GM19468 (cell line): ENCODE measurements at regions not wholly inside any gene's neighbourhood (a gene's known extent, or its start where the extent isn't known, plus 50 kb on each side); places are given as distances from the start of the nearest gene placed in this dataset.
"Not testable (repeated sequence)": the region's sequence is repeated elsewhere in the genome, so short reads cannot be mapped to it uniquely, and the experiment has no call there.

Source experiments
- ATAC-seq: cut with Tn5 transposase; IDR thresholded peaks from one replicate; pipeline ENCODE4 v1.9.1; 2021; ENCODE audit warnings: mild to moderate bottlenecking, moderate library complexity, moderate number of reproducible peaks; ENCODE audit not compliant: unreplicated experiment; ENCODE audit errors: extremely low read depth

- no peak for ATAC-seq
Observed at GRCh38 chrX:7641141-7641540, 201.8 kb upstream of the VCX start.

DNA sequence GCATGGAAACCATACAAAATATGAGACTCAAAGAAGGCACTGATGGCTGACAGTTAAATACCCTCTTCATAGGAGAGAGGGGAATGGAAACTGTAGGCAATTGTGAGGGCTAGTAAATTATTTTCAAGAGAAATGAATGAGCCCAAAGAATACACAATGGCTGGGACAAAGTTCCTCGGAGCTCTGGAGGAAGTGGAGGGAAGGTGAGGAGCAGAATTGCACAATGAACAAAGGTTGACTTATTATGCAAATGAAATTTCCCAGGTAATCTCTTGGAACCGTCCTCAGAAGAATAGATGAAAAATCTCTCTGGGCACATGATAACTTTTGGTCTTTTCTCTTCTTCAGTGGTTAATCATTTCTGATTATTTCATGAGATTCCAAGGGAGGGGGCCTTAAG, 202.6 kb upstream of the VCX start:
- no peak for ATAC-seq

- no peak for ATAC-seq
Observed at GRCh38 chrX:7638078-7638710, 204.8 kb upstream of the VCX start.

DNA sequence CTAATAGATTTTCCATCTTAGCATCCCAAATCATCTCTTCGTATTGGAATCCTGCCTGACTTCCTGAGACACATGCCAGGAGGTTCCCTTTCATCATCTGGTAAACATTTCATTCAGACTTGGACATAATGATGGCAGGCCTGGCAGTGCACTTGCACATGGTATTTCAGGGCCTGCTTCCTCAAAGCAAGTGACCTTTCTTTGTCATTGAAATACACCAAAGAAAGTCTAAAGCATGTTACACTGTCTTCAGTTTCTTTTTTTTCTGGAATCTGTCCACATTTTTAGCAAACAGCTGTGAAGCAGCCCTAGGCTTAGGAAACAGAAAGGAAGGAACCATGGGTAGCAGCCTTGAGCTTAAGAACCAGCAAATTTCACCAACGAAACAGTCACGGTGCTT, 205.9 kb upstream of the VCX start:
- ATAC-seq, result no peak

- no peak for ATAC-seq
Observed at GRCh38 chrX:7635604-7636003, 207.4 kb upstream of the VCX start.

DNA sequence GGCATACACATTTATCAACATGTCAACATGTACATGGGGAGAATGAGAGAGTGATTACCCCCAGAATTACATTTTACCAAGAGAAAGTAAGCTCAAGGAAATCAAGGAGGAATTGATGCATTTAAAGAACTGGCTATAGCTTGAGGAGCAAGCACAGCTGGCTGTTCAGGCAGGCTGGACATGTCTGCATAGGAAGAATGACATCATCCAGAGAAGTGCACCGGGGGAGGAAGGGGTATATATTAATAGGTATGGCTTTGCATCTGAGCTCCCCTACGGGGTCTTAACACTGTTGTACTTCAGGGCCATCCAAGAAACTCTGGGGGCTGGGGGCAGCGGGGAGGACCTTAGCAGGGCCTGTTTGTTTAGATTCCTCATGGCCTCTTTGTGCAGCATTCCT, 222.4 kb upstream of the VCX start:
- no peak for ATAC-seq

DNA sequence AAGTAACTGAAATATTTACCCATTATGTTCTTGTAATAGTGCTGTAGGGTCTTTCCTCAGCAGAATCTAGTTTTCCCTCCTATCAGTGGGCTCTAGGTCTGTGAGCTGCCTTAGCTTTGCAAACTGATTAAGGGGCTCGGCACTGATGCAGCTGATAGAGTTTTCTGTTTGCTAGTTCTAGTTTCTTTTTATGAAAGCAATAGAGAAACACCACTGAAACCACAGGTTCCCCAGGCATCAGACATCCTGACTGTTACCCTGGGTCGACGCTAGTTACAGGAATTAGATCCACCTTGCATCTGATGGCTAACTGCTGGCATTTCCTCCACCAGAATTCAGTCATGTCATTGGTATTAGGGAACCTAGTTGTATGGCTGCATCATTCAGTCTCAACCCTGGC, 225.0 kb upstream of the VCX start:
- no peak for ATAC-seq

GRCh38 chrX:7614616-7615015, 228.4 kb upstream of the VCX start:
- ATAC-seq, result no peak

DNA sequence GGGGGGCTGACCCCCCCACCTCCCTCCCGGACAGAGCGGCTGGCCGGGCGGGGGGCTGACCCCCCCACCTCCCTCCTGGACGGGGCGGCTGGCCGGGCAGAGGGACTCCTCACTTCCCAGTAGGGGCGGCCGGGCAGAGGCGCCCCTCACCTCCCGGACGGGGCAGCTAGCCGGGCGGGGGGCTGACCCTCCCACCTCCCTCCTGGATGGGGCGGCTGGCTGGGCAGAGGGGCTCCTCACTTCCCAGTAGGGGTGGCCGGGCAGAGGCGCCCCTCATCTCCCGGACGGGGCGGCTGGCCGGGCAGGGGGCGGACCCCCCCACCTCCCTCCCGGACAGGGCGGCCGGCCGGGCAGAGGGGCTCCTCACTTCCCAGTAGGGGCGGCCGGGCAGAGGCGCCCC, 234.3 kb upstream of the VCX start:
- ATAC-seq, result not testable (repeated sequence)

GRCh38 chrX:7606039-7606652, 236.8 kb upstream of the VCX start:
- ATAC-seq, result no peak

DNA sequence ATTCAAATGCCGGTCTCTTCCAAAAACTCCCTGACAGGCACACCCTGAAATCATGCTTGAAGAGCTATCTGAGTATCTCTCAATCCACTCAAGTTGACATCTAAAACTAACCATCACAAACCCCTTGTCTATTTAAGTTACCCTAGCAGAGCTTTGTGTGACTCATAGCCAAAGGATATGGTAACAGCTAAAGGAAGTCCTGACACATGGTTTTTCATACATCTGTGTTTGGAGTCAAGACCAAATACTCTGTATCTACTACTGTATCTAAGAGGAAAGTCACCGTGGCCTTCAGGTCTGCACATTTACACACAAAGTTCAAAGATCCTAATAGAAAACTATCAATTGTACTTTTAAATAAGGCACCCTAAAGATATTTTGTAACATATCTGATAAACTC, 239.6 kb upstream of the VCX start:
- ATAC-seq, result no peak

DNA sequence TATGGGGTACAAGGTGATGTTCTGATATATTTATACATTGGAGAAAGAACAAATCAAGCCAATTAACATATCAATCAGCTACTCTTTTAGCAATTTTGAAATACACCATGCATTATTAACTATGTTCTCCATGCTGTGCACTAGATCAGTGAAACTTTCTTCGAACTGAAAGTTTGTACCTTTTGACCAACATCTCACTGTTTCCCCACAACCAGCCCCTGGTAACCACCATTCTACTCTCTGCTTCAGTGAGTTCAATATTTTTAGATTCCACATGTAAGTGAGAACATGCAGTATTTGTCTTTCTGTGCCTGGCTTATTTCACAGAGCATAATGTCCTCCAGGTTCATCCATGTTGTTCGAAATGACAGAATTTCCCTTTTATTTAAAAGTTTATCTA, 246.1 kb upstream of the VCX start:
- no peak for ATAC-seq

GRCh38 chrX:7593370-7593769, 249.6 kb upstream of the VCX start:
- ATAC-seq, result not testable (repeated sequence)

DNA sequence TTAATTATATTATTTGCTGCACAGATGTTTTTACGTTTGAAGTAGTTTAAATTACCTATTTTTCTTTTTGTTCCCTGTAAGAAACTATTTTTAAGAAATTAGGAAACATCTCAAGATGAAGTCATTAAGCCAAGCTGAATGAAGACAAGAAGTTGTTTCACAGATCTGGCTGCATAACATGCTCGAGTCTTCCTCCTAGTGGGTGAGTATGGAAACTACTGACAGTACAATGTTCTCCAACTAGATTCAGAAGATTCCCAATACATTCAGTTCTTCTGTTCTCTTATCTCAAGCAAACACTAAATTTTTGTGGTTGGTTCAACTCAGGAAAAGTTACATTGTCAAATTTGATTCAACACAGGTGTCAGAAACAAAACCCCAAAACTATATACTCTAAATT, 256.8 kb upstream of the VCX start:
- ATAC-seq, result no peak

GRCh38 chrX:7582191-7582590, 260.8 kb upstream of the VCX start:
- ATAC-seq, result no peak

DNA sequence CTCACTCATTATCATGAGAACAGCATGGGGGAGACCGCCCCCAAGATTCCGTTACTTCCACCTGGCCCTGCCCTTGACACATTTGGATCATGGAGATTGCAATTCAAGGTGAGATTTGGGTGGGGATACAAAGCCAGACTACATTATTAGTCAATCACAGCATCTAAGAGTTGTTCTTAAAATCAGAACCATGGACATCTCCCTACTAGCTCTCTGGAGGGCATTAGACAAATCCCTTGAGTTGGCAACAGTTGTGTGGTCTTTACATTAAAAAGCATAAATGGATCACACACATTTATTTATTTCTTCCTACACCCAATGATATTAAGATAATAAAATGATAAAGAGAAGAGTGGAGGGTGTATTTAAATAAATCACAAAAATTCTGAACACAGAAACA, 262.8 kb upstream of the VCX start:
- no peak for ATAC-seq

DNA sequence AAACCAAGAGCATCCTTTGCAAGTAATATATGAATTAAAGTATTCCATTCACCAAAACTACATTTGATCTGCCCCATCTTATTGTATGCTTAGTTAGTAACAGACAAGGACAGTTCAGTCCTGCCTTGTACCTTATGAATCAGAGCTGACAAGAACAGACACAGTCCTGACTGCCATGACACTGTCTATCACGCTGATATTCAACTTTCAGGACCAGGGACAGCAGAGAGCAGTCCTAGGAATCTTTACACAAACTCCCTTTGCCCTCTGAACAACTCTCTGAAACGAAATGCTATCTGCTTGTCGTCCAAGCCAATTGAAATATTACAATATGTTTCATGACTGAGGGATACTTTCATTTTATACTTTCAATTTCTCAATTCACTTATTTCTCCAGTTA, 268.6 kb upstream of the VCX start:
- no peak for ATAC-seq

GRCh38 chrX:7570432-7571029, 272.4 kb upstream of the VCX start:
- no peak for ATAC-seq

- no peak for ATAC-seq
Observed at GRCh38 chrX:7568597-7568996, 274.4 kb upstream of the VCX start.

DNA sequence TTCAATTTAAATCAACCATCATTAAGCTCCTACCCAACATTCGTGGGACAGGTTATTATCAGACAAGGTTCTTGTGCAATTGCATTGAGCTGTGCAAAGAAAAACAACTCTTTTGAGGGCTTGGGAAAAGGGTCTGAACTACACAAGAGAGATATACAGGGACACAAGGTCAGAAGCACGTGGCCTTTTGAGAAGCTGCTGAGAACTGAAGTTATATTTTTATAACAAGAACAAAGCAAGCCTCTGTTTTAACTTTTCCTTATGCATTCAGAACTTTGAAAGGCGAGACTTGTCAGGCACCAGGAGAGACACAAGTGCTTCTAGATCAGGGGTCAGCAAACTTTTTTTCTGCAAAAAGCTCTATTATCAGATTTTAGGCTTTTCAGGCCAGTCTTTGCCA, 274.8 kb upstream of the VCX start:
- ATAC-seq, result no peak

- ATAC-seq, result no peak
Observed at GRCh38 chrX:7552760-7553159, 290.2 kb upstream of the VCX start.

- no peak for ATAC-seq
Observed at GRCh38 chrX:7546551-7547080, 296.4 kb upstream of the VCX start.
